ENCODE measurements at regions not wholly inside any gene's neighbourhood (a gene's known extent, or its start where the extent isn't known, plus 50 kb on each side); places are given as distances from the start of the nearest gene placed in this dataset.

- TF ChIP-seq CTCF (IDR thresholded peaks at IDR 0.05; ENCODE audit: insufficient read depth, low read length, poor library complexity, severe bottlenecking): no peak
- no peak for TF ChIP-seq EZH2phosphoT487 (conservative IDR thresholded peaks at IDR 0.05; ENCODE audit: low read length)
Measured at GRCh38 chr22:47817380-47817779, 1054.9 kb downstream of the TBC1D22A start.
